Peyer's patch (tissue), 4 donors: ENCODE measurements at regions not wholly inside any gene's neighbourhood (a gene's known extent, or its start where the extent isn't known, plus 50 kb on each side); places are given as distances from the start of the nearest gene placed in this dataset.

Experiments
- DNase-seq, 3 donors: peaks; one replicate each; pipeline ENCODE4 v3.0.0-alpha.2; 2017 to 2019
- H3K27ac ChIP-seq, 4 donors: fragments of 200-600 bp; sonication (generic); one replicate each; pipeline ENCODE4 v1.5.1; 2016 to 2019
- H3K27me3 ChIP-seq, 2 donors: fragments of 200-600 bp; sonication (generic); one replicate each; pipeline ENCODE4 v1.5.1; 2019
- H3K36me3 ChIP-seq, 3 donors: fragments of 200-600 bp; sonication (generic); one replicate each; pipeline ENCODE4 v1.5.1; 2016 to 2019
- H3K4me1 ChIP-seq, 4 donors: fragments of 200-600 bp; sonication (generic); one replicate each; pipeline ENCODE4 v1.5.1; 2016 to 2019
- H3K4me3 ChIP-seq, 4 donors: fragments of 200-600 bp; sonication (generic); 1 replicate in 3 of 4; 2 replicates in 1 of 4; pipeline ENCODE4 v1.5.1; 2016 to 2019; ENCODE audit warnings: mild to moderate bottlenecking in 1 of 4
- H3K9me3 ChIP-seq, 4 donors: fragments of 200-600 bp; sonication (generic); one replicate each; pipeline ENCODE4 v1.5.1; 2016 to 2019; ENCODE audit warnings: mild to moderate bottlenecking in 1 of 4
- POLR2A ChIP-seq, 2 donors: fragments of 450-650 bp; IDR thresholded peaks; one replicate each; pipeline ENCODE4 v1.5.1; 2017; ENCODE audit warnings: antibody characterized with exemption in 2 of 2, mild to moderate bottlenecking in 2 of 2, moderate library complexity in 2 of 2
- TF ChIP-seq, protein P1 (sequence below), 6 experiments: fragments of 450-650 bp in 4 of 6; fragments of 200-600 bp in 2 of 6; sonication (generic) in 1 of 6; IDR thresholded peaks; one replicate each; pipeline ENCODE4 v1.5.1; 2017 to 2019; ENCODE audit warnings: antibody characterized with exemption in 6 of 6, mild to moderate bottlenecking in 3 of 6, moderate library complexity in 1 of 6

DNA sequence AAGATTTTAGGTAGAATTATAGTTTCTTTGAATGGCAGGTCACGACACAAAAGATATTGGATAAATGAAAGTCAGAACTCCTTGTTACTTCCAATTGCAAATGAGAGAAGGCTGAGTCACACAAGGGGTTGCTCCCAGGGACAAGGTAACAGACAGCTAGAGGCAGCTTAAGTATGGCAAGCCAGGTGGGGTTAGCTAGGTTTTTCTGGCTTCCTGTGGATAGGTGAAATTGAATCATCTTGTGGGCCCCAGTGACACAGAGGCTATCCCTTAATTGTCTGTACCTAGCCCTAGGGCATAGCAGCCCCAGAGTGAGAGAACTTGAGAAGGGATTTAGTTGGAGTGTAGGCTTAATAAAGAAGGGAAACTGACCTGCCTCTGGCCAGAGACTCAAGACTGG, 407.7 kb upstream of the SLC8A1 start:
- Histone ChIP-seq H3K9me3 (no peaks in the 10 kb centered on the region), H3K36me3 (no peaks in the 10 kb centered on the region), H3K4me1 (no peaks in the 10 kb centered on the region), H3K27me3 (no peaks in the 10 kb centered on the region), H3K27ac (no peak overlapping the region), H3K4me3 (no peak overlapping the region)
- TF ChIP-seq, protein P1, sequence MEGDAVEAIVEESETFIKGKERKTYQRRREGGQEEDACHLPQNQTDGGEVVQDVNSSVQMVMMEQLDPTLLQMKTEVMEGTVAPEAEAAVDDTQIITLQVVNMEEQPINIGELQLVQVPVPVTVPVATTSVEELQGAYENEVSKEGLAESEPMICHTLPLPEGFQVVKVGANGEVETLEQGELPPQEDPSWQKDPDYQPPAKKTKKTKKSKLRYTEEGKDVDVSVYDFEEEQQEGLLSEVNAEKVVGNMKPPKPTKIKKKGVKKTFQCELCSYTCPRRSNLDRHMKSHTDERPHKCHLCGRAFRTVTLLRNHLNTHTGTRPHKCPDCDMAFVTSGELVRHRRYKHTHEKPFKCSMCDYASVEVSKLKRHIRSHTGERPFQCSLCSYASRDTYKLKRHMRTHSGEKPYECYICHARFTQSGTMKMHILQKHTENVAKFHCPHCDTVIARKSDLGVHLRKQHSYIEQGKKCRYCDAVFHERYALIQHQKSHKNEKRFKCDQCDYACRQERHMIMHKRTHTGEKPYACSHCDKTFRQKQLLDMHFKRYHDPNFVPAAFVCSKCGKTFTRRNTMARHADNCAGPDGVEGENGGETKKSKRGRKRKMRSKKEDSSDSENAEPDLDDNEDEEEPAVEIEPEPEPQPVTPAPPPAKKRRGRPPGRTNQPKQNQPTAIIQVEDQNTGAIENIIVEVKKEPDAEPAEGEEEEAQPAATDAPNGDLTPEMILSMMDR (IDR thresholded peaks at IDR 0.05), result no peak
- TF ChIP-seq POLR2A (IDR thresholded peaks at IDR 0.05), result no peak
- DNase-seq, result no peak

DNA sequence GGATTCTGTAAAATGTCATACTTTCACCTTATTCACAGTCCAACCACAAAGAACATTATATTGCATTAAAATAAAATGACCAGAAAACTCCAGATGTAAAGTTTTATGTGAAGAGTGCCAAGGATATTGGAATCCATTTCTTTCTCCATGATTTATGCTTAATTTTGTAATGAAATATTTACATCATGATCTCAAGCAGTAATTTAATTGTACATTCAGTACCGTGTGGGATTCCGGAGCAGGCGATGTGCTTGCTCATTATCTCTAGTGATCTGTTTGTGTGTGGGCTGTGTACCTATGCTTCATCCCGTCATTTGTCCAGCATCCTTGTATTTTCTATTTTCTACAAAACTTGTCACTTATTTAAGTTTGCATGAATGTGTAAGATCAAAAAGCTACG, 415.9 kb upstream of the SLC8A1 start:
- Histone ChIP-seq H3K4me3 (no peak overlapping the region), H3K27me3 (no peaks in the 10 kb centered on the region), H3K36me3 (no peaks in the 10 kb centered on the region), H3K27ac (no peak overlapping the region), H3K9me3 (no peaks in the 10 kb centered on the region), H3K4me1 (no peaks in the 10 kb centered on the region)
- DNase-seq, result no peak
- no peak for TF ChIP-seq POLR2A (IDR thresholded peaks at IDR 0.05)
- TF ChIP-seq, protein P1 (IDR thresholded peaks at IDR 0.05), result no peak

DNA sequence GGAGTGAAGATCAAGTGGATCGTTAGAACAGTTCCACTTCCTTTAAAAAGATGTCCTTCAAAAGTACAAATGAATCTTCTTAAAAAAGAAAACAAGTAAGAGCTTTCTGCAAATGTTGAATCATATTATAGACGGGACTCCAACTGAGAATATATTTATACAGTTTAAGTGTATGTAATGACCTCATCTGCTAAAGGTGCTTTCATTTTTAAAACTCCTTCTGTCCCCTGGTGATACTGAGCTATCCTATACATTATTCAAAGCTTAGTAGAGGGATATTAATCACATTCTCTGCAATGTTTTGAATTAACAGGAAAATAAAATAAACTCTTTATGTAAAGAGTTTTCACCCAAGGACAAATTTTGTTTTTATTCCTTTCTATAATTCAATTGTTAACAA, 420.7 kb upstream of the SLC8A1 start:
- no peaks in the 10 kb centered on the region for H3K9me3 ChIP-seq
- H3K4me3 ChIP-seq, result no peak overlapping the region
- no peaks in the 10 kb centered on the region for H3K27me3 ChIP-seq
- no peak overlapping the region for H3K27ac ChIP-seq
- no peak for DNase-seq
- H3K36me3 ChIP-seq, result no peaks in the 10 kb centered on the region
- no peaks in the 10 kb centered on the region for H3K4me1 ChIP-seq
- no peak for TF ChIP-seq POLR2A (IDR thresholded peaks at IDR 0.05)
- TF ChIP-seq, protein P1 (IDR thresholded peaks at IDR 0.05), result no peak

DNA sequence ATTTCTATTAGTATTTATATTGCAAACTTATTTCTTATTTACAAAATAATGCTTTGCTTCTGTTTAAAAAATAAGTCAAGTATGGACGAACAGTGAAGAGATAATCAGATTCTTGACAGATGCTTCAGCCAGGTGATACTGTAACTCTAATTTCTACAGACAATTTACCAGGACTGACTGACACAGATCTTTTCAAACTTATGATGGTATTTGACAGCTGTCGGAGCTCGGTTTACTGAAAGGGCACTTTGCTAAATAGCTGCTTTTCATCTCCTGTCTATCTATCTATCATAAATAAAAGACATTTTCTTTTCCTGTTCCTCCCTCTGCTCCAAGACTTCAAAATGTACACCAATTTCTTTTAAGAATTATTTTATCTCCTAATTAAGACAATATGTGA, 422.5 kb upstream of the SLC8A1 start:
- no peak overlapping the region for H3K27ac ChIP-seq
- DNase-seq, result no peak
- TF ChIP-seq POLR2A (IDR thresholded peaks at IDR 0.05), result no peak
- TF ChIP-seq, protein P1 (IDR thresholded peaks at IDR 0.05), result no peak
- no peaks in the 10 kb centered on the region for H3K4me1 ChIP-seq
- H3K27me3 ChIP-seq, result no peaks in the 10 kb centered on the region
- no peaks in the 10 kb centered on the region for H3K36me3 ChIP-seq
- H3K4me3 ChIP-seq, result no peak overlapping the region
- no peaks in the 10 kb centered on the region for H3K9me3 ChIP-seq

DNA sequence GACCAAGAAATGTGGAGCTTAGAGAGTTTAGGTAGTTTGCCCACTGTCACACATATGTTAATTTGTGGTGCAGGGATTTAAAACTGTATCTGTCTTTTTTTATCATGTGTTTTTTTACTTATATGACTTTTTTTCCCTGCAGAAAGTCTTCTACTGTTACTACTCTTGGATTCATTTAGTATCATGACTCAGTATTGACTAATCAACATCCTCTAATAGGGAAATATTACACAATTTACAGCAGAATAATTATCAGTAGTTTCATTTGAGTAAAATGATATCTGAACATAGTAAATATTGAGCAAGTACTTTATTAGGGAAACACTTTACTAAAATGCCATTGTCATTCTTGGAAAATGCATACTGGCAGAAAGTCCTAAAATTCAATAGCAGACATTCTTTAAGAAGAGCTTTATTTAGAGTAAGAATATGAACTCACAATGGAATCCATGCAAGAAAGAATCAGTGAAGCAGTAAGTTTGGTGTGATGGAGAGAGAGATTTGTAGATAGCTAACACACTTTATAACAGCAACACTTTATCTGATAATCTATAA, 425.9 kb upstream of the SLC8A1 start:
- Histone ChIP-seq H3K9me3 (no peaks in the 10 kb centered on the region), H3K4me3 (no peak overlapping the region), H3K27ac (no peak overlapping the region), H3K27me3 (no peaks in the 10 kb centered on the region), H3K36me3 (no peaks in the 10 kb centered on the region), H3K4me1 (no peaks in the 10 kb centered on the region)
- DNase-seq, result no peak
- TF ChIP-seq, protein P1 (IDR thresholded peaks at IDR 0.05), result no peak
- TF ChIP-seq POLR2A (IDR thresholded peaks at IDR 0.05), result no peak

DNA sequence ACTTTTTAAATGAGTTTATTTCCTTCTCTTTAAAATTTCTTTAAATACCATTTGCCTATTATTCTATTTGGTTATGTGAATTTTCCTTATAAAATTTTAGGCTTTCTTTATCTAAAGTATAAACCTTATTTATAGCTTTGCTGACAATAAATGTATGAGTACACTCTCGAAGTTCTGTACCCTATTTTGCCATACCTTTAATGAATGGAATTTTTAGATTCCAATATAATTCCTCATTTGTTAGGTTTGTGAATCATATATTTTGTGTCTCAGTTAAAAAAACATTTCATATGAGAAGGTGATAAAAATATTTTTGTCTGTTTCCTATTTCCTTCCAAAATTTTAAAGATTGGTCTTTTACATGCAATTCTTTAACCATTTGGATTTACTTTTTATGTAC, 427.4 kb upstream of the SLC8A1 start:
- H3K27ac ChIP-seq, result no peak overlapping the region
- H3K4me3 ChIP-seq, result no peak overlapping the region
- TF ChIP-seq POLR2A (IDR thresholded peaks at IDR 0.05), result no peak
- TF ChIP-seq, protein P1 (IDR thresholded peaks at IDR 0.05), result no peak
- H3K9me3 ChIP-seq, result no peaks in the 10 kb centered on the region
- no peaks in the 10 kb centered on the region for H3K36me3 ChIP-seq
- no peak for DNase-seq
- no peaks in the 10 kb centered on the region for H3K4me1 ChIP-seq
- no peaks in the 10 kb centered on the region for H3K27me3 ChIP-seq
